Ecto neural progenitor cell (in vitro differentiated cells): ENCODE measurements at regions not wholly inside any gene's neighbourhood (a gene's known extent, or its start where the extent isn't known, plus 50 kb on each side); places are given as distances from the start of the nearest gene placed in this dataset.

Experiments used
- DNase-seq: peaks from one replicate; pipeline ENCODE4 v3.0.0-alpha.2; 2018; ENCODE audit warnings: low spot score

DNA sequence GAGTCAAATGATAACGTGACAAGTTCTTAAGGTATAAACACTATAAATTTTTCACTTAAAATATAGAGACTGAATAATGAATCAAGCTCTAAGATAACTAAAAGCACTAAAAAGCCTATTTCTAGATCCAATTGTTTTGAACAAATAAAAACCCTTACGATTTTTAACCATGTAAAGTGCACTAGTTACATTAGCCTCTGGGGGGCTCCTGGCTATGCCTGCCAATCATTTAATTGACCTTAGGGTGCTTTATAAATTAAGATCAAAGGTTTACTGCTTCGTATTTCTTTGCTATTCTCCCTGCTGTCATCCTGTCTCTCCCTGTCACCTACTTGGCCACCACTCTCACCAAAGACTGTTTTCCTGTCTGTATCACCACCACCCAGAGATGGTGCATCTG is 133.4 kb downstream of the ESM1 start:
- no peak for DNase-seq

DNA sequence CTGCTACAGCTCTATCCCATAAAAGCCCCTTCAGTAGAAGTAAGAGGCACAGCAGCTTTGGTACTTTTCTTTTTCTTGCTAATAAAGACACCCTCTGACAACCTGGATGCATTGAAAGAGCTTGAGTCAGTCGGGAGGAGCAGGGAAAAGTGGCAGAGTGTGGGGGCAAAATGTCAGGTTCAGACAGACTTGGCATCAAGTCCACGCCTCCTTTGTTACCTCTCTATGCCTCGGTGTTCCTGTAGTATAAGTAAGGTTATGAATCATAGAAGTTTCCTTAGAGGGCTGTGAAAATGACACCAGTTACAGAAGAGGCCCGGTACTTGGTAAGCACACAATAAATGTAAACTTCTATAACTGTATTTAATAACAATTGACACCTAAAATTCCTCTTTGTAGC is 133.9 kb downstream of the ESM1 start:
- DNase-seq = no peak

DNA sequence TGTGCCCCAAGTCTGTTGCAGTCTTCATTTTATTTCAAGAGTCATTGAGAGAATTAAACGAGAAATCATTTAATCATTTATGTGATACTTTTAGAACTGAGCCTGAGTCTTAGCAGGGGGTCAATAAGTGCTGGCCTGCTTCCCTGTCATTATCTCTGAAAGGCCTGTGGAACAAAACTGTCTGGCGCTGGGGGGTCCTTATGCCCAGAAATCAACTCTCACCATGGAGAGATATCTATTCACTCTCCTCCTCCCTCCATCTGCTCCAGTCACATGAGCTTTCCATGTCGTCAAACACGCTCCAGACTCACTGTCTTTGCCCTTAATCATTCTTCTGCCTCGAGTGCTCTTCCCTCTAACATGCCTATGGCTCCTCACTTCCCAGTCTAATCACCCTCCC is 136.8 kb downstream of the ESM1 start:
- DNase-seq = no peak

DNA sequence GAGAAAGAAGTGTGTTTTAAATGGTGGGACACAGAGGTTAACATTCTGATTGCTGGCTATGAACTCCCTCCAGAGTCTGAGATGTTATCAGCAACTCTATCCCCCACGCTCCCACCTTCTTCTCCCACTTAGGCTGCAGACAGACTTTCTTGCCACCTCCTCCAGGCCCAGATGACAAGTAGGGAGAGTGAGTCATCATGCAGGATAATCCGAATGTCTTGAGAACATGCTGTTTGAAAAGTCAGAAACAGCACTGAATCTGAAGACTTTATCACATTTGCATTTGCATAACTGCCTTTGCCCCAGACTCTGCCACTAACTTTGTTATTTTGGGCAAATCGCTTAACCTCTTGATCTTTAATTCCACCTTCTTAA is 139.8 kb downstream of the ESM1 start:
- no peak for DNase-seq

DNA sequence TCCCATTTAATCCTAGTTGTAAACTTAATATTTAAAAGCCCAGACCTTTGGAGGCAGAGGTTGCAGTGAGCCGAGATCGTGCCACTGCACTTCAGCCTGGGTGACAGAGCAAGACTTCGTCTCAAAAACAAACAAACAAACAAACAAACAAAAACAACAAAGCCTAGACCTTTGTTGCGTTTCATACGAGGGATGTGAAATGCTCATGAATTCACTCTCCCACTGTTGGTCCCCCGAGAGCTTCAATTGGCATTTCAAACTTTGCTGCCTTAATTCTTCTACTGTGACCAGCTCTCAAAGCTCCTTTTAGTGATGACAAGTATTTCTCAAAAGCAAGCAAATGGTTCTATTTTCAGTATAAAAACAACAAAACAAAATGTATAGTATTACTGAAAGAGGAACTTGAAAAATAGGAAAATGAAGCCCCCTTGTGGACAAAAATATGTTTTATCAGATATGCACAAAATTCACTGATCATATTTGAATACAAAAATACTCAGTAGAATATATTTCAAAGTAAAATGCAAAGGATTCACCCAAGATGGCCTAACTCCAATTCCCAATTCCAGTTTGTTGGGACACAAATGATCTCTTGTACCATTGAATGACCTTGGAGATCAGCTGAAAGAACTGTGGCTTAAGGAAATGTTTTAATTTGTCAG is 140.4 kb downstream of the ESM1 start:
- no peak for DNase-seq

DNA sequence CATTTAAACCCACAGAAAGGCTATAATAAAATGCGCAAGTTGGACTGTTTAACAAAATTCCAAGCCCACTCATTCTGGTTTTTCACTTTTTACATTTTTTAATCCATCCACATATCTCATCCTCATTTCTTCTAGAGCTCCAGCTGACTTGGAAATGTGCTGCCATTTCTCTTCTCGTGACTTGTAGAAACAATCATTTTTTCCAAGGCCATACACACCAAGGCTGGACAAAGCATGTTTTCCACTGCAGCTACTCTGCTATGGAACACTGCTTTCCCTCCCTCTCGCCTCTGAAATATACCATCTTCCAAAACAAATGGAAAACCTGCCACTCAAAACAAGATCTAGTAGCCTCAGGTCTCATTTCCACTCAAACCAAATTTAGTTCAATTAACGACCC is 141.1 kb downstream of the ESM1 start:
- DNase-seq = no peak

DNA sequence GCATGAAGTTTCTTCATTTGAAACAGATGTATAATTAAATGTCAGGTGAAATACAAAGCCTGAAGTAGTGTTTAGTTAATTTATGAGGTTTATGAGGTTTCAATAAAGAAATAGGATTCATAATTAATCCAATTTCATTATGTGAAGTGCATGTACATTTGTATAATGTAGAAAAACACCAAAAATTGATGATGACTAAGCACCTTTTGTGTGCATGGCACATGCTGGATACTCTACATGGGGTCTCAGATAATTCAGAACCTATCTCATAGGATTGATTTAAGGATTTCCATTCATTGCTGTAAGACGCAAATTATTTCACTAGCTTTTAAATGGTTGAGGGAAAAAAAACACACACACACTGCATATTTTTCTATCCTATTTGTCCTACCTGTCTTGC is 143.9 kb downstream of the ESM1 start:
- DNase-seq = no peak

DNA sequence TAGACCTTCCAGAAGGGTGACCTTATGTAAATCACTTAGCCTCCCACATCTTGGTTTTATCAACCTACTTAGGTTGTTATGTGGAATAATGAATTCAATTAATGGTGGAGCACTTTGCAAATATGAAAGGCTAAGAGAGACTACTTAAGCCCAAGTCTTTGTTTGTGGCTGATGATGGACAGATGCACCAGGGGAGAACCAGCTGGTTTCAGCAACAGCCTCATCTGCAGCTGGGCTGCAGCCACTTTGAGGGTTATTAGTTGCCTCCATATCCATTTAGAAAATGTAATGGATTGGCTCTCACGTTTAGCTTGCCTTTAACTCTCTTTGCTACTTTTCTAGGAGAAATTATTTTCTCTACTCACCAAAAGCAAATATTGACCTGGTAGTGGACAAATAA is 146.6 kb downstream of the ESM1 start:
- no peak for DNase-seq

DNA sequence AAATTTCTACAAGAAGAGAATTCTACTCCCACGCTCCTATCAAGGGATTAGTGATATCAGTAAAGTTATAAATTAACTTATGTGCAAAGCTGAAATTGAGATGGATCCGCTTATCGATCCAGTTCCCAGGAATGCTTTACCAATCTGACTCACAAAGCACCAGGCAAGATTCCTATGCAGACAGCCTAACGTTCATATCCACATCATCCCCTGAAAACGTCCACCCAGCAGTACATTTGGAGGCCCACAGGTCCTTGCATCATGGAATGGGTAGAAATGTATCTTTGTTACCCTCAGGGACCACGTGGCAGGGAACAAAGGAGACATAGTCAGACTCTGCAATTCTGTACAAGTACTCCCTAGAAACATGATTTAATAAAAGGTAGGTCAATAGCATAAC is 147.4 kb downstream of the ESM1 start:
- DNase-seq = no peak

DNA sequence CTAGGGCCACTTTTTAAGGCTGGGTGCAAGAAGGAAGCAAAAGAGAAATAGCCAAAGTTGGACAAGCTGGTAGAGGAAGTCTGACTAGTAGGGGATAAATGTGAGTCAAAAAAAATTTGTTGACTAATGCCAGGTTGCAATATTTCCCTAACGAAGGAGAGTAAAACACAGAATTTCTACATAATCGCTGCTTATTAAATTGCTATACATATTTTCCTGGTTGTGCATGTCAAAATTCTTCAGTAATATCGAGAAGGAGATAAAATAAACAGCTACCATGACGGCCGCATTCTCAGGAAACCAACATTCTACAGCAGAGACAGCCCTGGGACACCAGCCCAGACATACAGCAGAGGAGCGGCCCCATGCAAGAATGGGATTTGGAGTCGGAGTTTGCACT is 148.3 kb downstream of the ESM1 start:
- no peak for DNase-seq

DNA sequence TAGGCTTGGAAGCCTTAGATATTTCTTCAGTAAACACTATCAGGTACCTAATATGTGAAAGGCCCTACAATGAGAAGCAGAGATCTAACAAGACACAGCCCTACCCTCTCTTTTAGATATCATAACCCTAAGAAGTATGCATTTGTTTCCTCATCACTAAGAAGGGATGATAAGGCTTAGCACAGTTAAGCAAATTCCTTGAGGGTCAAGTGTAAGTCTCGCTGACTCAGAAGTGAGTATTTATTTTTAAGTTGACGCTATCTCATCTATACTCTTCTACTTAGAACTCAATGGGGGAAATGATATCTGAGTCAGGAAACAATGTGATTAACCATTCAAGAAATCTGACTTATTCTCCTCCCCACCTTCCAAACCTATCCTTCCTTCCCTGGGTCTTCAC is 149.7 kb downstream of the ESM1 start:
- DNase-seq = no peak

DNA sequence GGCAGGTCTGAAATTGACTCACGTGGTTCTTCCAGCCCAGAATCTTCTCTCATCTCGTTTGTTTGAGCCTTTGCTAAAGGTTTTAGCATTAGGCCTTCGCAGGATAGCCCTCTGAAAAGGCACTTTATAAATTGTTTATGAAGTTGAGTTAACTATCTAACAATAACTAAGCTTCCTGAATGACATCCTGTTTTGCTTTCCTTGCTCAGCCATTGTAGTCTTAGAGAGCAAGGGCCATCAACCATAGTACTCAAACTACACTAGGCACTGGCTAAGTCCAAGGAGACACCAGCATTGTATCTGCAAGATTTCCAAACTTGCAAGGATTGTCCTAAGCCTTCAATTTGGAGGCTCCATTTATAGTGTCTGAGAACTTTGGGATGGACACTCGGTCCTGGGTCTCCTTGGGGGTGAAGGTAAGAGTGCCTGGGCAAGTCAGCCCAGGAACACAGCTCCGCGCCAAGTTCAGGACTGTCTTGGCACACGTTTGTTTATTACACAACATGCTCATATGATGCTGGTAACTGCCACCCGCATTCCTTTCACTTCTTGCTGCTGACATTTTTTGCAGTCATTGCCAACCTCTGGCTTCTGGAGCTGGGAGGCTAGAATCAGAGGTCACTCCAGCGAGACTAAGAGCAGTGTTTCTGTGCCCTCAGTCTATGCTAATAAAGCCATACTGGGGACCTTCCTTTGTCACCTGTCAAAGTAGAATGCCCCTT is 151.1 kb downstream of the ESM1 start:
- no peak for DNase-seq

DNA sequence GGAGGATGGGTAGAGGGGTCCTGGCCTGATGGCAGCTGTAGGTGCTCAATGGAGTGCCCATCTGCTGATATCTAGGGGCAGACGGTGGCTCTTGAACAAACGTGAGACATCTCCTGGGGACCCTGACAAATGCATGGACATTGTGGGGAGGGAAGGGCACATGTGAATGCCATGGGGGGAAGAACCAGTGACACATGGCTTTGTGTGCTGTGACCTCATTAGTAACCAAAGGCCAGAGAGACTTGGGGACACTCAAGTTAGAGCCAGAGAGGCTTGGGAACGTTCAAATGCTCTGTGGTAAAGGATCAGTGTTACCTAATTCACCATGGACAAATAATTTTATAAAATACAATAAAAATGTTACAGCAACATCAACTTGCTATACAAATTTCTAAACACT is 151.8 kb downstream of the ESM1 start:
- DNase-seq = no peak

DNA sequence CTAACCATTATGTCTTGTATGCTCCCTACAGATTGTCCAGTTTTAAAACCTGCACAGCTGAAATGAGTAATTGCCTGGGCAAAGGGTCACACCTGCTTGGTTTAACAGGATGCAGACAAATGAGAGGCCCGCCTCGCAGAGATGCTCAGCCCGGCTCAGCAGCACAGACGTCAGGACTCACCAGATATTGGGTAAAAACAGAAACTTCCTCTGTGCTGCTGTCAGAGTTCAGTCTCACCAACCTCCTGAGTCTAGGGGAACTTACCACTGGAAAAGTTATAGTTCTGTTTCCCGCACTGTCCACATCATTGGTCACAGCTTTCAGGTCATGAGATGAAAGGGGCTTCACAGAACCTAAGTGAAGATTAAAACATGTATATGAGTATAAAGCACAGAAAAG is 152.5 kb downstream of the ESM1 start:
- no peak for DNase-seq

DNA sequence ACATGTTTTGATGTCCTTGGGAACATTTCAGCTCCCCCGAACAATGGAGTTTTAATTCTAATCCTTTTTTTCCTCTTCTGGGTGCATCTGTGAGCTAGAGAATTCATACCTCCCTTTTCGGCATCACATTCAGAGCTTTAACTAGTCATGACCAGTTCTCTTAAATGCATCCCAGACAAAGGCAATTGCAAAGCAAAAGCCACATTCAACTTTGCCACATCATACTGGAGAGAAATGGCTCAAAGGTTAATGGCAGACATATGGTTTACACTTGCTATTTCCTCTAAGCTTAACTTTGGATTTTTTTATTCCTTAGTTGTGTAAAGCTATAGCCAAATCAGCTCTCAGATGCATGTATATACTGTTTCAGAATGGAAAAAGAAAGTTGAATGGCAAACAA is 153.3 kb downstream of the ESM1 start:
- no peak for DNase-seq

DNA sequence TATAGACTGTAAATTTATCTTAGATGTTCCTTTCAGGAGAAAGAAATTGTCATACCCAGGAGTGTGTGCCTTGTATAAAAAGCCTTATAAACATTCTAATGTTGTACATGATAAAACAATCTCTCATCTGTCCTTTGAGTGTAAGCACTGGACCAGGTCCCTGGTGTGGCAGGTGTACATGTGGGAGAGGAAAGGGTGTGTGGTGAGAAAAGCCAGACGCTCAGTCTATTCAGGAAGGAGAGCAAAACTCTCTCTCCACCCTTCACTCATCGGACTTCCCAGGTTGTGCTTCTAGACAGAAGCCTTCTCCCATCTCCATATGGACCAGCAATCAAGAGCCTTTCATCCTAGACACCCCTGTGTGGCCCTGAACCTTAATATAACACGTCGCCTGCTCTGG is 154.2 kb downstream of the ESM1 start:
- DNase-seq = no peak

DNA sequence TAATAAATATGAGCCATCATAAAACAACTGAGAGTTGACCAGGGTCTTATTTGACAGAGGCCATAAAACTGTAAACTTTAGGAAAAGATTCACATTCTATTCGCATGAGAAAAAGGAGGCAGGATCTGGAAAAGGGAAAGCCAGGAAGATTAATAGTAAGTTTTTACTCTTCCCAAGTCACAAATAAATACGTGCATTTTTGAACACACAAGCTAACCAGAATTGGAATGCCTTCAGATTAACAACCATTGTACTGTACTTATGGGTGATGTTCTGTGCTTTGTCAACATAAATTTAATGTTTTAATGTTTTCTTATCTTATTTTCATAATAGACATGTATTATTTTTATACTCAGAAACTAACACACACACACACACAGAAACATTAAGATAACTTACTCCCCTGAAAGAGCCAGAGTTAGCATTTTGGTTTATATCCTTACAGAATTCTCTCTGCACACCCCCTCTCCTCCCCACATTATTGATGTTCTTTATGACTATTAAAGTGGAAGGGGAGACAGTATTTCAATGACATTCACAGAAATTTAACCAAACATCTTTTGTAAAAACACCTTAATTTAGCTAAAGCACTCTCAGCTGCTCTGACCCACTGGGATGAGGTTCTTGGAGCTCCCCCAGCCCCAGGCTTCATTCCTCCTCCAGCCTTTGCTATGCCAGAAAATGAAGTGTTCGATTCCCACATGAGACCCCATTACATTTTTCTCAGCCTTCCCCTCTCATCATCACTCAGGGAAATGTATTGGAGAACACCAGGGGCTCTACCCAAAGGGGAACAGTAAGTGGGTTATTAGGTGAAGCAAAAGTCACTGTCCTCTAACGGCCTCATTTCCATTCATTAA is 155.5 kb downstream of the ESM1 start:
- DNase-seq = no peak

DNA sequence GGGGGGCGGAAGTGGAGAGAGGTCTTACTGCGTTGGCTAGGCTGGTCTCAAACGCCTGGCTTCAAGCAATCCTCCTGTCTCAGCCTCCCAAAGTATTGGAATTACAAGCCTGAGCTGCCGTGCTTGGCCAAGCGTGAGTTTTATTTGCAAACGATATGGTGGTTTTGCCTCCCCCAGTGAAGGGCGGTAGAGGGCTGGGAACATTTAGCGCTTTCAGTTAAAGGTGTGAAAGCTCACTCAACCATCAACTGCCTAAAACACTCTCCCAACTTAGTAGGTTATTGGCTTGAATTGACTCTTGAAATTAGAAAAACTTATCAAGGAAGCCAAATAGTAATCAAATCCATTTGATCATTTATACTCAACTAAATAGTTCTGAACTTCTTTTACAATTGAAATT is 156.3 kb downstream of the ESM1 start:
- no peak for DNase-seq

DNA sequence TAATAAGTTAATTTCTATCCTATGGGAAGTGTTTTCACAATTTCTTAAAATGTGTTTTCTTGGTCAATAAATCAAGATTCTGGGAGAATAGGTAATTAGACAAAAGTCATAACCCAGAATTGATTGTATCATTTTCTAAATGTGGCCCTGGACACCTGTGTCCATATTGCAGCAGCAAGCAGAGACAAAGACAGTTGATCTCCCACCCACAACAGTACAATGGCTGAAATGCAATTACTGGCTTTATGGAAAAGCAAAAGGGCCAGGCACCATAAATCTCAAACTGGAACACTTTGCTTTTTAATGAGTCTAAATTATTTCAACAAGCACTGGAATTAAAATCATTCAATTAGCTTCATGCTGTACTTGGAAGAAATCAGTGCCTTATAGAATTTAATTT is 157.2 kb downstream of the ESM1 start:
- no peak for DNase-seq

DNA sequence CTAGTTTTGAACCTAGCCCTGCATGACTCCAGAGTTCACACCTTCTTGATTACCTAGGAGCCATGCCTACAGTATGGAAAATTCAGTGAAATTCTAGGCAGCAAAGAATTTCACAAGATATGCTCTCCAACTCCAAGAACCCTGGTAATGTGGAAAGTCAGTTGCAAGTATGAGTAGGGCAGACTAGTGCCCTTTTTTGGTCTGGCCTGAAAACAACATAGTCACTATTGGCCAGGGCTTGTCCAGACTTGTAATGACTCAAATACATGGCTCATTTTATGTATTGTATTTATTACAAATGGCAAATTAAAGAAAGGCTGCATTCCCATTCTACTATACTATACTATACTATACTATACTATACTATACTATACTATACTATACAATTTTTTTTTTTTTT is 160.4 kb downstream of the ESM1 start:
- DNase-seq = no peak

DNA sequence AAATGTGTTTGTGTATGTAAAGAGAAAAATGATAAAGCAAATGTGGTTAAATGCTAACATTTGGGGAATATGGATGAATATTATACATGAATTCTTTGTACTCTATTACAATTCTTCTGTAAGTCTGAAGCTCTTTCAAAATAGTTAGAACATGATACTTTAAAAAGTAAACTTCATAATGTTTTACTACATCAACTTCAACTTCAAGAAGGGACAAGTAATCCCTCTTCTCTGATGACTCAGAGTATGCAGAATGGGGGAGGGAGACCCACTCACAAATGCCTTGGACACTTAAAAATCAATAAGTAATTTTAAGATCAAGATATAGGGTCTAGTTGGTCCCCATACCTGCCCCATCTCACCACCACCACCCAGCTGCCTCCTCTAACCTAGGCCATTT is 162.4 kb downstream of the ESM1 start:
- DNase-seq = no peak

DNA sequence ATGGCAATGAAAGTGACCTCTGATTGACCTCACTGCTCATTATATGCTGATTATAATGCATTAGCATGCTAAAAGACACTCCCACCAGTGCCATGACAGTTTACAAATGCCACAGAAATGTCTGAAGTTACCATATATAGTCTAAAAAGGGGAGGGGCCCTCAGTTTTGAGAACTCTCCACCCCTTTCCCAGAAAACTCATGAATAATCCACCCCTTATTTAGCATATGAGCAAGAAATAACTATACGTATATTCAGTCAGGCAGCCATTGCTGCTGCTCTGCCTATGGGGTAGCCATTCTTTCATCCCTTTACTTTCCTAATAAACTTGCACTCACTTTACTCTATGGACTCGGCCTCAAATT is 163.1 kb downstream of the ESM1 start:
- DNase-seq = no peak
